Right lobe of liver (tissue), 4 donors: ENCODE measurements at regions not wholly inside any gene's neighbourhood (a gene's known extent, or its start where the extent isn't known, plus 50 kb on each side); places are given as distances from the start of the nearest gene placed in this dataset.

Experiments used
- POLR2A ChIP-seq: fragments of 450-650 bp; IDR thresholded peaks from one replicate; pipeline ENCODE4 v1.6.1; 2017; ENCODE audit warnings: antibody characterized with exemption, mild to moderate bottlenecking
- TF ChIP-seq, protein P1 (sequence below), 4 donors: fragments of 200-600 bp in 3 of 4; fragments of 450-650 bp in 1 of 4; IDR thresholded peaks; one replicate each; pipeline versions ENCODE4 v1.5.1 to v1.8.0; 2016 to 2022; ENCODE audit warnings: antibody characterized with exemption in 4 of 4, mild to moderate bottlenecking in 2 of 4
- donor health status: DM: no; HTN: no; CAD: no.
- donor health status: DM: no; HTN: no; CAD: no.
- donor health status: DM: no; HTN: yes; CAD: no.

DNA sequence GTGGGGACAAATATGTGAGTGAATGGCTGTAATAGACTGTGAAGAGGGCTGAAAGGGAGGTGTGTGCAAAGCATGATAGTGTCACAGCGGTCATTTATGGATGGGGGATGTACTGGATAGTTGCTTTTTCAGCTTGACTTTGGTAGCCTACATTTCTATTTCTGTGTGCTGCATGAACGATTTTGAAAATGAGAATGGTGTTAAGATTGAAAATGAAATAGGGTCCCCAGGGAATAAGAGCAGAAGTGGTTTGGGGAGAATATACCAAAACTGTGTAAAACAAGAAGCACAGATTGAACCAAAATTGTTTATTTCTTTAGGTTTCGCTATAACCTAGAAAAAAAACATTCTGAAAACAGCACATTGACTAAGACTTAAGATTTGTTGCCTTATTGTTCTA is 58.8 kb upstream of the CLNK start:
- TF ChIP-seq POLR2A = no peak
- TF ChIP-seq, protein P1, sequence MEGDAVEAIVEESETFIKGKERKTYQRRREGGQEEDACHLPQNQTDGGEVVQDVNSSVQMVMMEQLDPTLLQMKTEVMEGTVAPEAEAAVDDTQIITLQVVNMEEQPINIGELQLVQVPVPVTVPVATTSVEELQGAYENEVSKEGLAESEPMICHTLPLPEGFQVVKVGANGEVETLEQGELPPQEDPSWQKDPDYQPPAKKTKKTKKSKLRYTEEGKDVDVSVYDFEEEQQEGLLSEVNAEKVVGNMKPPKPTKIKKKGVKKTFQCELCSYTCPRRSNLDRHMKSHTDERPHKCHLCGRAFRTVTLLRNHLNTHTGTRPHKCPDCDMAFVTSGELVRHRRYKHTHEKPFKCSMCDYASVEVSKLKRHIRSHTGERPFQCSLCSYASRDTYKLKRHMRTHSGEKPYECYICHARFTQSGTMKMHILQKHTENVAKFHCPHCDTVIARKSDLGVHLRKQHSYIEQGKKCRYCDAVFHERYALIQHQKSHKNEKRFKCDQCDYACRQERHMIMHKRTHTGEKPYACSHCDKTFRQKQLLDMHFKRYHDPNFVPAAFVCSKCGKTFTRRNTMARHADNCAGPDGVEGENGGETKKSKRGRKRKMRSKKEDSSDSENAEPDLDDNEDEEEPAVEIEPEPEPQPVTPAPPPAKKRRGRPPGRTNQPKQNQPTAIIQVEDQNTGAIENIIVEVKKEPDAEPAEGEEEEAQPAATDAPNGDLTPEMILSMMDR (IDR thresholded peaks at IDR 0.05) = no peak
